Effector memory CD4-positive, alpha-beta T cell (primary cell): ENCODE measurements at regions not wholly inside any gene's neighbourhood (a gene's known extent, or its start where the extent isn't known, plus 50 kb on each side); places are given as distances from the start of the nearest gene placed in this dataset.

Experiments
- DNase-seq, 3 donors: peaks; one replicate each; pipeline ENCODE4 v3.0.0-alpha.2; 2020
- H3K27ac ChIP-seq: 2 replicates; pipeline ENCODE4 v1.7.0; 2013; ENCODE audit warnings: mild to moderate bottlenecking, low read length, moderate library complexity; ENCODE audit not compliant: insufficient read depth, poor library complexity, severe bottlenecking
- H3K27me3 ChIP-seq: replicated peaks from 2 replicates; pipeline ENCODE4 v1.7.0; 2013; ENCODE audit warnings: mild to moderate bottlenecking, low read length; ENCODE audit not compliant: insufficient read depth, control insufficient read depth, poor library complexity, severe bottlenecking
- H3K36me3 ChIP-seq: 2 replicates; pipeline ENCODE4 v1.7.0; 2013; ENCODE audit warnings: mild to moderate bottlenecking, low read length, moderate library complexity; ENCODE audit not compliant: control insufficient read depth, insufficient read depth
- H3K4me1 ChIP-seq: 2 replicates; pipeline ENCODE4 v1.7.0; 2013; ENCODE audit warnings: low read length, mild to moderate bottlenecking; ENCODE audit not compliant: control insufficient read depth, insufficient read depth, poor library complexity, severe bottlenecking
- H3K4me3 ChIP-seq: 2 replicates; pipeline ENCODE4 v1.7.0; 2013; ENCODE audit warnings: low read length, low read depth, mild to moderate bottlenecking; ENCODE audit not compliant: insufficient read depth, poor library complexity, severe bottlenecking
- H3K9me3 ChIP-seq: 2 replicates; pipeline ENCODE4 v1.7.0; 2013; ENCODE audit warnings: mild to moderate bottlenecking, low read length, moderate library complexity; ENCODE audit not compliant: control insufficient read depth

DNA sequence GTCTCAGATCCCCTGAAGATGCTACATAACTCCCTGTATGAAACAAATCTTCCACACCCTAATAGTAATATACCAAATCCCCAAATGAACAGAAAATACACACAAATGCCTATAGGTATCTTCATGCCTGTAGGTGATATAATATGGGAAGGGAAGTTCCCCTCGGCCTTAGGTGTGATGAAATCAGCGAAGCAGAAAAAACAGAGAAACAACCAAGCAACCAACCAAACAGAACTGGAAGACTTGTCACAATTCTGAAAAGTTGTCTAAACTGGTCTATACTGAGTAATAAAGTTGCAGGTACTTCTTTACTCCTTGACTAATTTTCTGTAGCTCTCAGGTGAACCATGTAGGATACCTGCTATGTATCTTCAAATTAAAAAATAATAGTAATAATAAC, 82.2 kb upstream of the SATB1 start:
- Histone ChIP-seq H3K4me3 (no peak overlapping the region), H3K36me3 (no peaks in the 10 kb centered on the region), H3K27ac (no peak overlapping the region), H3K27me3 (no peaks in the 10 kb centered on the region), H3K4me1 (no peaks in the 10 kb centered on the region), H3K9me3 (no peaks in the 10 kb centered on the region)
- DNase-seq = no peak

DNA sequence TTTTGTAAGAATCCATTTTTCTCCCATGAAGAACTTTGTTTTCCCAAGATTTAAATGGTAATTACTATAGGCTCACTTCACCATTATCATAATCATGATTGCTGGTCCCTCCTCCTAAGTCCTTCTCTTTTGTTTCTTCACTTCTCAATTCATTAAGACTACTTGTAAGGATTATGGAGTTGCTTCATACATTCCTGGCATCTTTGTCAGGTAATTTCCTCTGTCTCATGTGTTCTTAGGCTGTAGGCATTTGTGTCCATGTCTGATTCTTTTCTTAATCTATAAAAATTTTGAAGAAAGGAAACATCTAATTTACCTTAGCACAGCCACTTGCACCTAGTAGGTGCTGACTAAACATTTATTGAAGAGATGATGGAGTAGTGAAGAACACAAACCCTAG, 79.9 kb upstream of the SATB1 start:
- Histone ChIP-seq H3K4me3 (no peak overlapping the region), H3K9me3 (no peaks in the 10 kb centered on the region), H3K36me3 (no peaks in the 10 kb centered on the region), H3K4me1 (no peaks in the 10 kb centered on the region), H3K27ac (no peak overlapping the region), H3K27me3 (no peaks in the 10 kb centered on the region)
- DNase-seq = no peak

DNA sequence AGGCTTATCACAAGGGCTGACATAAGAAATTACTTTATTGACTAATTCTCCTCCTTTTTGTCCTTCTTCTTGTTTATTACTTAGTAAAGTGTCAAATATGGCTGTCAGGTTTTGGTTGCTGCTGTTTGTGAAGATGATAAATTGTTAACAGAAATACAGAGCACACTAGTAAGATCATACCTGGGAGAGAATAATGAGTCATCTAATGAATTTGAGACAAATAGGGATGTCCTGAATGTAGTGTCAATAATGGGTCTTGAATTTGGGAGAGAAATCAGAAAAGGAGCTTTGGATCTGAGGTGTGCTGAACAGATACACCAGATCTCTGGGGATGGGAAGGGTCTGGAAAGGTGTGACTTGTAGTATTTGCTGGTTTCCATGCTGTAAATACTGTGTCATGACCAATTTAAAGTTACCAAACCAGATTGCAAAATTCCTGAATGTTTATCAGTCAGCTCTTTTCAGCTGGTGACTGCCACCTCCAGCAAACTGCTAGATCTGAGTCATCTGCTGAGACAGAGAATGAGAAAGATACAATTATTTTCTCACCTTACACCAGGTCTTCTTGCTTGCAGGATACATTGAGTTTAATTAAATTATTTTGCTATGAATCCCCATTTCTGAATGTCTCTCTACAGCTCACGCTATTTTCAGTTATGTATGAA, 76.7 kb upstream of the SATB1 start:
- DNase-seq = no peak
- Histone ChIP-seq H3K27me3 (no peaks in the 10 kb centered on the region), H3K4me1 (peaks cover 4% of the 10 kb centered on the region), H3K9me3 (no peaks in the 10 kb centered on the region), H3K27ac (no peak overlapping the region), H3K4me3 (no peak overlapping the region), H3K36me3 (no peaks in the 10 kb centered on the region)

DNA sequence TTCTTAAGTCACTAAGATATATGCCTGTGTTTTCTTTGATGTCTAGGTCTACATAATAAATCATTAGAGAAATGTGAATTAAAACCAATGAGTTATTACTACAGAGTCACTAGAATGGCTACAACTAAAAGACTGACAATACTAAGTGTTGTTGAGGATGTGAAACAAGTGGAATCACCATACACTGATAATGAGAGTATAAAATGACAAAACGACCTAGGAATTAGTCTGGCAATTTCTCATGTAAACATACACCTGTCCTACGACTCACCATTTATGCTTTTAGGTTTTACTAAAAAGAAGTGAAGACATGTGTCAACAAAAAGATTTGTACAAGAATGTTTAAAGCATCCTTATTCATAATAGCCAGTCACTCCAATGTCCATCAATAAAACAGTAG, 75.2 kb upstream of the SATB1 start:
- DNase-seq = no peak
- Histone ChIP-seq H3K9me3 (no peaks in the 10 kb centered on the region), H3K27ac (no peak overlapping the region), H3K36me3 (no peaks in the 10 kb centered on the region), H3K4me3 (no peak overlapping the region), H3K27me3 (no peaks in the 10 kb centered on the region), H3K4me1 (peaks cover 4% of the 10 kb centered on the region)

DNA sequence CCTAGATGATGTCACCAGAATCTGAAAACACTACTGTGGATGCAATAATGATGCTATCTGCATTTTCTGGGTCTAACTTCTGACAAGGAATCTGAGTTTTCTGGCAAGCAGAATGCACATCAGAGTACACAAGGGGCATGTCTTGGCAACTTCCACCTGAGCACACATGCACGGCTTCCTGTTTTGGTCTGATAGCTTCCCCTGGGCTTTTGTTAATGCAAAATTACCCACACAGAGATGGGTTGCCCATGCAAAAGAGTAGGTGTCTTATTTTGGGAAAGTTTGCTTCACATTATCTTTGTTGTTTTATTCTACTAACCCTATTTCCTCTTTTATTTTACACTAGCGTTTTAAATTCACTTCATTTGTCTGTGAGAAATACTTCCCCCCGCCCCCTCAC, 74.2 kb upstream of the SATB1 start:
- H3K4me3 ChIP-seq = no peak overlapping the region
- H3K36me3 ChIP-seq = no peaks in the 10 kb centered on the region
- H3K27me3 ChIP-seq = no peaks in the 10 kb centered on the region
- no peaks in the 10 kb centered on the region for H3K9me3 ChIP-seq
- DNase-seq = no peak
- H3K4me1 ChIP-seq = peaks cover 4% of the 10 kb centered on the region
- no peak overlapping the region for H3K27ac ChIP-seq

DNA sequence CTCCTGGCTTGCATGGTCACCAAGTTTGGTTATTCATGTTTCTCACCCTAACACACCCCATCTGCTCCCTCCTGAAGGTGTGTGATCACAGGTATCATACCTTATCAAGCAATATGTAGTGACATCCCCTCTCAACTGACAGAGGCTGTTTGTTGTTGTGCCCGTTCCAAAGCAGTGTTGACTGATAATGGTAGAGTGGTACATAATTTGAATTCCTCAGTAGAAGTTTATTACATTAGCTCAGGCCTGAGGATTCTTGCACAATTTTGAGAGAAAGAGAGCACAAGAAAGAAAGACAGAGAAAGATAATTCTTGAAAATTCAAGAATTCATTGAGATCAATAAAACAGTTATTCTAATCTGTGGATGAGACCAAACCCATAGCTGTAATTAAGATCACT, 69.1 kb upstream of the SATB1 start:
- no peaks in the 10 kb centered on the region for H3K9me3 ChIP-seq
- H3K27ac ChIP-seq = no peak overlapping the region
- no peak overlapping the region for H3K4me3 ChIP-seq
- no peaks in the 10 kb centered on the region for H3K4me1 ChIP-seq
- no peaks in the 10 kb centered on the region for H3K27me3 ChIP-seq
- no peak for DNase-seq
- H3K36me3 ChIP-seq = no peaks in the 10 kb centered on the region

DNA sequence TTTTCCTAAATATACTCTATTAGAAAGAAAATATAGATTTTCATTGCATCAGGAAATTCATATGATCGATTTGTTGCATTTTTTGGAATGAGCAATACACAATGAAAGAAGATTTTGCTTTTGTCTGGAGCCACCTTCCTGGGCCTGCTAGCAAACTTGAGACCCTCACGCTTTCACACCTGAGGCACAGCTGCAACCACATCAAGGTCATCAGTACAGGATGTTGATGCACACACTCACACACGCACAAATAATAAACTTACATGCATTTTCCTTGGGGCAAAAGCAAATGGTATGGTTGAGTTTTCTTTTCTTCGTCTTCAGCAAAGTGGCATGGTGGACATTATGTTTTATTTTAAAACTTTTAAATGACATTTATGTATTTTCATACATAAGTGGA, 64.8 kb upstream of the SATB1 start:
- Histone ChIP-seq H3K27ac (no peak overlapping the region), H3K36me3 (no peaks in the 10 kb centered on the region), H3K4me3 (no peak overlapping the region), H3K27me3 (no peaks in the 10 kb centered on the region), H3K4me1 (no peaks in the 10 kb centered on the region), H3K9me3 (no peaks in the 10 kb centered on the region)
- DNase-seq = no peak

DNA sequence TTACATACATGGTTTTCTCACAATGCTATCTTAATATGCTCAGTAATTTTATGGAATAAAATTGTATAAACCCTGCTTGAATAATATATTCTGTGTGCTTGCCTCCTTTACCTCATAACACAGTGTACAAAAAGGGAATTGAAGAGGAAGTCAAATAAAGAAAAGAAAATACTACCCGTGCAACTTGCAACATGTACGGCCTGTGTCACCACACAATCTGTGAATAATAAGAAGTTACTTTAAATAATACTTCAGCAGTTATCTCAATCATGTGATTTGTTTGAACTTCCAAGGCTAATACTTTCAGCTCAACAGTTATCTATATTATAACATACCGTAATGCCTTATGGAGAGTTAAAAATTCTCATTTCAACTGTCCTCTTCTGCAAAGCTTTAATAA, 58.1 kb upstream of the SATB1 start:
- Histone ChIP-seq H3K27ac (no peak overlapping the region), H3K36me3 (no peaks in the 10 kb centered on the region), H3K9me3 (no peaks in the 10 kb centered on the region), H3K27me3 (no peaks in the 10 kb centered on the region), H3K4me1 (no peaks in the 10 kb centered on the region), H3K4me3 (no peak overlapping the region)
- DNase-seq = no peak

DNA sequence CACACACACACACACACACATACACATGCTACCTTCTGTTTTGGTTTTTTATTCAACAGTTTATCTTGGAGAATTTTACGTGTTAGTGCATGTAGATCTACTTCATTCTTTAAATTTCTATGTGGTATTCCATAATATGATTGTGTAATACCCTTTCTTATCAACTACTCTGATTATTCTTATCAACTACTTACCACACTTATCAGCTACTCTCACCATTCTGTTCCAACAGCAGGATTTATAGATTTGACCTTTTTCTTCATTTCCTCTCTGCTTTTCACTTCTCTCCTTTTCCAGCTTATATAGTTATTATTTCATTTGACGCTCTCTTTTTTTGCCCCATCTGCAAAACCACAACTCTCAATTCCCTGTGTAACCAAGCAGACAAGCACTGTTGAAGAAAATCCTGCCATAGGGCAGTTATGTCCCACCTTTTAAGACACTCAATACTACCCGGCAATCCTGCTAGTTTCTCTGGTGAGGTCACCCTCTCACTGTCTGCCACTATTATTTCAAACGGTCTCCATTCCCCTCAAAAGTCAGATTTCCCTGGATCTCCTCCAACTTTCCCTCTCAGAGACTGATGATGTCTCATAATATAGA, 56.9 kb upstream of the SATB1 start:
- Histone ChIP-seq H3K4me3 (no peak overlapping the region), H3K36me3 (no peaks in the 10 kb centered on the region), H3K4me1 (no peaks in the 10 kb centered on the region), H3K9me3 (no peaks in the 10 kb centered on the region), H3K27me3 (no peaks in the 10 kb centered on the region), H3K27ac (no peak overlapping the region)
- no peak for DNase-seq

DNA sequence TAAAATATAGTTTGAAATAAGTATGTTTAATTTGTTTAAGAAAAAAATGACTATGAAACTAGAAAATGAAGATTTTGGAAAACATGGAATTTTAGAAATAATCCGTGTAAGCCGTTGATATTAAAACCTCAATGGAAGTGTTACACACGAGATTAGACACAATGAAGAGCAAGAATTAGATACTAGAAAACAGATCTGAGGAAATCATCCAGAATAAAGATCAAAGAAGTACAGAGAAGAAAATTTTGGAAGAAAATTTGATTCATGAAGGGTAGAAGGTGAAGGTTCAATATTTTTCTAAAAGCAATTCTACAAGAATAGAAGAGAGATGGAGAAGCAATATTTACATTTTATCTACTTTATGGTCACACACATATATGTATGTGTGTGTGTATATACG, 52.5 kb upstream of the SATB1 start:
- H3K27ac ChIP-seq = no peak overlapping the region
- H3K27me3 ChIP-seq = no peaks in the 10 kb centered on the region
- no peaks in the 10 kb centered on the region for H3K4me1 ChIP-seq
- no peak overlapping the region for H3K4me3 ChIP-seq
- no peaks in the 10 kb centered on the region for H3K36me3 ChIP-seq
- H3K9me3 ChIP-seq = no peaks in the 10 kb centered on the region
- no peak for DNase-seq
